ENCODE measurements at regions not wholly inside any gene's neighbourhood (a gene's known extent, or its start where the extent isn't known, plus 50 kb on each side); places are given as distances from the start of the nearest gene placed in this dataset.

- TF ChIP-seq CTCF (IDR thresholded peaks at IDR 0.05; ENCODE audit: low read length), result no peak
- no peak for TF ChIP-seq EZH2 (IDR thresholded peaks at IDR 0.05; ENCODE audit: borderline replicate concordance, low read length)
Observed at GRCh38 chr4:124527364-124527763, 185.2 kb downstream of the ANKRD50 start.
